Mucosa of stomach (tissue), 1 donor: ENCODE measurements at regions not wholly inside any gene's neighbourhood (a gene's known extent, or its start where the extent isn't known, plus 50 kb on each side); places are given as distances from the start of the nearest gene placed in this dataset.
"Not testable (repeated sequence)": the region's sequence is repeated elsewhere in the genome, so short reads cannot be mapped to it uniquely, and the experiment has no call there.

ENCODE experiments used
- H3K27me3 ChIP-seq: one replicate; pipeline ENCODE4 v1.7.0; 2013; ENCODE audit warnings: mild to moderate bottlenecking, low read length; ENCODE audit not compliant: control insufficient read depth, insufficient read depth
- H3K36me3 ChIP-seq: one replicate; pipeline ENCODE4 v1.7.0; 2013; ENCODE audit warnings: low read length; ENCODE audit not compliant: control insufficient read depth, insufficient read depth
- H3K4me1 ChIP-seq: one replicate; pipeline ENCODE4 v1.7.0; 2013; ENCODE audit warnings: mild to moderate bottlenecking, low read length; ENCODE audit not compliant: control insufficient read depth, insufficient read depth
- H3K4me3 ChIP-seq: one replicate; pipeline ENCODE4 v1.7.0; 2013; ENCODE audit warnings: low read length
- H3K9ac ChIP-seq: one replicate; pipeline ENCODE4 v1.7.0; 2013; ENCODE audit warnings: mild to moderate bottlenecking, low read length, moderate library complexity
- H3K9me3 ChIP-seq: one replicate; pipeline ENCODE4 v1.7.0; 2013; ENCODE audit warnings: mild to moderate bottlenecking, low read length, moderate library complexity; ENCODE audit not compliant: control insufficient read depth
- donor health status: Pancreatic carcinoma.

- Histone ChIP-seq H3K36me3 (no peaks in the 10 kb centered on the region), H3K4me1 (no peaks in the 10 kb centered on the region), H3K9ac (no peak overlapping the region), H3K27me3 (peaks cover 3% of the 10 kb centered on the region), H3K9me3 (no peaks in the 10 kb centered on the region), H3K4me3 (no peak overlapping the region)
Measured at GRCh38 chr5:87776785-87777184, 364.1 kb upstream of the CCNH start.

- H3K9ac ChIP-seq, H3K4me3 ChIP-seq, H3K27me3 ChIP-seq, H3K4me1 ChIP-seq, H3K9me3 ChIP-seq, H3K36me3 ChIP-seq: not testable (repeated sequence)
Measured at GRCh38 chr5:87776302-87776701, 363.6 kb upstream of the CCNH start.

GRCh38 chr5:87775228-87775627 is 362.5 kb upstream of the CCNH start:
- H3K9ac ChIP-seq = no peak overlapping the region
- H3K36me3 ChIP-seq = no peaks in the 10 kb centered on the region
- H3K4me1 ChIP-seq = no peaks in the 10 kb centered on the region
- H3K27me3 ChIP-seq = no peaks in the 10 kb centered on the region
- H3K4me3 ChIP-seq = no peak overlapping the region
- no peaks in the 10 kb centered on the region for H3K9me3 ChIP-seq

DNA sequence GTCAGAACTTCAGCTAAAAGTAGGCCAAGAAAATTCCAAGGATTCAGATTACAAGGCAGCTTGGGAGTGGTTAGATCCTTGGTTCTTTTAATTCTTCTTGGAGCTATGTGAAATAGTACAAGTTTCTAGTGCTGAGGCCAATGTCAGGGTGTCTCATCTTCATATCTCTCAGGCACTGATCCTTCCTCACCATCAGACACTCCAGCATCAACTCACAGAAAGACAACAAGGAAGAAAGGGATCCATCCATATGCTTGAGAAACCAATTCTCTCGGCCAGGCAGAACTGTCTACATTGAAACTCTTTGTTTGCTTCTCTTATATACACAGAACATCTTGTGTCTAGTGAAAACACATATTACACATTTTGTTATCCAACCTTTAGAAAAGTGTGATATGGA is 362.1 kb upstream of the CCNH start:
- no peaks in the 10 kb centered on the region for H3K36me3 ChIP-seq
- no peaks in the 10 kb centered on the region for H3K27me3 ChIP-seq
- H3K9me3 ChIP-seq = no peaks in the 10 kb centered on the region
- no peaks in the 10 kb centered on the region for H3K4me1 ChIP-seq
- no peak overlapping the region for H3K4me3 ChIP-seq
- no peak overlapping the region for H3K9ac ChIP-seq

- Histone ChIP-seq H3K27me3 (no peaks in the 10 kb centered on the region), H3K36me3 (no peaks in the 10 kb centered on the region), H3K9ac (no peak overlapping the region), H3K9me3 (no peaks in the 10 kb centered on the region), H3K4me3 (no peak overlapping the region), H3K4me1 (no peaks in the 10 kb centered on the region)
Measured at GRCh38 chr5:87770601-87771121, 357.9 kb upstream of the CCNH start.

DNA sequence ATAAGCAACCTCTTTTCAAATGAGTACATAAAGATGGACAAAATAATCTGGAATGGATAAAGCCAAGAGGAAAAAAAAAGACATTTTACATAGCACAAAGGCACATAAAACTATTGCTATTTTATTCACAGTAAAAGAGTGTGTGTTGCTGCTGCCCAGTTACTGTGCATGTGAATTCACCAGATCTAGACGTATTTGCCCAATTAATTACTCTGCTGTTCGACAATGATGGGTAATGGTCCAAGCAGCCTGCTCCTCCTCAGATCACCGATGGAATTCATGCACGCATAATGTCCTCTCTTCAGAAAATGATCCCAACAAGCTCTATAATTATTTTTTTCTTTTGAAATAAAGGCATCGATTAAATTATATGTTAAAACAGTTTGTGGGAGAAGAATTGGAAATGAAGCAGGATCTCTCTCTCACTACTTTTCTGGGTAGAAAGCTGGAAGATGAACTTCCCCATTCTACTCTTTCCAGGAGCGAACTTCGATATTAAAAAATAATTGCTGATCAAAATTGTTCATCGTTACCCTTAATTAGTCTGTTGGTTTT is 357.4 kb upstream of the CCNH start:
- Histone ChIP-seq H3K4me3 (no peak overlapping the region), H3K27me3 (no peaks in the 10 kb centered on the region), H3K9ac (no peak overlapping the region)

GRCh38 chr5:87769157-87769556 is 356.4 kb upstream of the CCNH start:
- Histone ChIP-seq H3K4me3 (no peak overlapping the region), H3K9ac (no peak overlapping the region), H3K27me3 (no peaks in the 10 kb centered on the region), H3K4me1 (no peaks in the 10 kb centered on the region), H3K9me3 (no peaks in the 10 kb centered on the region), H3K36me3 (no peaks in the 10 kb centered on the region)

More for the DNA sequence above, 357.4 kb upstream of the CCNH start:
- no peaks in the 10 kb centered on the region for H3K9me3 ChIP-seq
- H3K36me3 ChIP-seq = no peaks in the 10 kb centered on the region
- H3K4me1 ChIP-seq = no peaks in the 10 kb centered on the region

- no peaks in the 10 kb centered on the region for H3K27me3 ChIP-seq
- H3K9ac ChIP-seq = no peak overlapping the region
- no peaks in the 10 kb centered on the region for H3K9me3 ChIP-seq
- H3K36me3 ChIP-seq = no peaks in the 10 kb centered on the region
- no peak overlapping the region for H3K4me3 ChIP-seq
- H3K4me1 ChIP-seq = no peaks in the 10 kb centered on the region
Measured at GRCh38 chr5:87768190-87768589, 355.5 kb upstream of the CCNH start.

DNA sequence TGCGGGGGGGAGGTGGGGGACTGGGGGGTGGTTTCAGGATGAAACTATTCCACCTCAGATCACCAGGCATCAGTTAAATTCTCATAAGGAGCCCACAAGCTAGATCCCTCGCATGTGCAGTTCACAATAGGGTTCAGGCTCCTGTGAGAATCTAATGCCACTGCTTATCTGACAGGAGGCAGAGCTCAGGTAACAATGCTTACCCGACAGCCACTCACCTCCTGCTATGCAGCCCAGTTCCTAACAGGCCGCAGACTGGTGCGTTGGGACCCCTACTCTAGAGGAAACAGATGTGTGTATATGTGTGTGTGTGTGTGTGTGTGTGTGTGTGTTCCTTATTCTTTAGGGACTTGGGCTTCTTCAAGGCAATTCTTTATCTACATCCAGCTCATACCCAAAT is 352.3 kb upstream of the CCNH start:
- H3K4me3 ChIP-seq = no peak overlapping the region
- no peaks in the 10 kb centered on the region for H3K9me3 ChIP-seq
- H3K27me3 ChIP-seq = no peaks in the 10 kb centered on the region
- no peak overlapping the region for H3K9ac ChIP-seq
- no peaks in the 10 kb centered on the region for H3K4me1 ChIP-seq
- H3K36me3 ChIP-seq = no peaks in the 10 kb centered on the region

DNA sequence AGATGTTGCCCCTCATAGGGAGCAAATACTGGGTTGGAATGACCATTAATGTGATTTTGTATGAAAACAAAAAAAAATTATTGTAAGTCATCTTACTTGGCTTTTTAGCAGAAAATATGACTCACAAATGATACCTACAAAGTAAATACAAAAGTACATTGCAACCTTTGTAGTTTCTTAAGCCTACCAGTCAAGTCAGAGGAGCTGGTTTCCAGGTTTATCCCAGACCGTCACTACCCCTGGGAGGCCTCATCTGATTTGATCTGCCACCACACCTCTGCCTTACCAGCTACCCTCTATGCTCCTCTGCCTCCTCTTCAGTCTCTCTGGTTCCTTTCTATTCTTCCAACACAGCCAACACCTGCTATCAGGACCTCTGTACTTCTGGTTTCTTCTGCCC is 349.9 kb upstream of the CCNH start:
- Histone ChIP-seq H3K4me3 (no peak overlapping the region), H3K9me3 (no peaks in the 10 kb centered on the region), H3K36me3 (no peaks in the 10 kb centered on the region), H3K4me1 (no peaks in the 10 kb centered on the region), H3K9ac (no peak overlapping the region), H3K27me3 (no peaks in the 10 kb centered on the region)

GRCh38 chr5:87756951-87757350 is 344.2 kb upstream of the CCNH start:
- Histone ChIP-seq H3K9me3 (no peaks in the 10 kb centered on the region), H3K4me1 (no peaks in the 10 kb centered on the region), H3K4me3 (no peak overlapping the region), H3K27me3 (no peaks in the 10 kb centered on the region), H3K9ac (no peak overlapping the region), H3K36me3 (no peaks in the 10 kb centered on the region)

- H3K4me1 ChIP-seq = no peaks in the 10 kb centered on the region
- H3K36me3 ChIP-seq = no peaks in the 10 kb centered on the region
- no peak overlapping the region for H3K9ac ChIP-seq
- H3K27me3 ChIP-seq = no peaks in the 10 kb centered on the region
- no peaks in the 10 kb centered on the region for H3K9me3 ChIP-seq
- no peak overlapping the region for H3K4me3 ChIP-seq
Measured at GRCh38 chr5:87755360-87755759, 342.6 kb upstream of the CCNH start.
